Natural killer cell treated with Interleukin-12 subunit alpha and Interleukin-12 subunit beta and Interleukin-15 and Interleukin-18, amount 100 ng/mL, for 72 hours (primary cell): ENCODE measurements at regions not wholly inside any gene's neighbourhood (a gene's known extent, or its start where the extent isn't known, plus 50 kb on each side); places are given as distances from the start of the nearest gene placed in this dataset.

Experiments used
- ATAC-seq, 2 donors: fragments of 150-1000 bp; cut with Tn5 transposase in 1 of 2; sonication (Bioruptor Pico), chemical (Tn5 transposase) in 1 of 2; 2 replicates each; pipeline ENCODE4 v1.10.0; 2021
- DNase-seq: peaks from one replicate; pipeline ENCODE4 v3.0.0; 2022; ENCODE audit warnings: low spot score
- H3K27ac Mint-ChIP-seq, 2 donors: 1 replicate in 1 of 2; 2 replicates in 1 of 2; pipeline ENCODE4 v1.8.0; 2022; ENCODE audit warnings: mixed read lengths in 2 of 2, mild to moderate bottlenecking in 1 of 2, moderate library complexity in 1 of 2
- H3K27me3 Mint-ChIP-seq, 2 donors: 1 replicate in 1 of 2; 2 replicates in 1 of 2; pipeline ENCODE4 v1.8.0; 2022; ENCODE audit warnings: mixed read lengths in 2 of 2
- H3K36me3 Mint-ChIP-seq: one replicate; pipeline ENCODE4 v1.8.0; 2022; ENCODE audit warnings: mixed read lengths
- H3K4me1 Mint-ChIP-seq, 2 donors: 1 replicate in 1 of 2; 2 replicates in 1 of 2; pipeline ENCODE4 v1.8.0; 2022; ENCODE audit warnings: low read depth in 2 of 2, mixed read lengths in 2 of 2, mild to moderate bottlenecking in 1 of 2
- H3K4me3 Mint-ChIP-seq: one replicate; pipeline ENCODE4 v1.8.0; 2022; ENCODE audit warnings: mixed read lengths
- H3K9me3 Mint-ChIP-seq: 2 replicates; pipeline ENCODE4 v1.8.0; 2022; ENCODE audit warnings: mixed read lengths

GRCh38 chr9:12212860-12213259 is 480.3 kb upstream of the TYRP1 start:
- no peak for DNase-seq
- no peak for ATAC-seq
- Mint-ChIP-seq H3K36me3 (peaks cover 7% of the 10 kb centered on the region), H3K4me3 (no peak overlapping the region), H3K27ac (no peak overlapping the region), H3K9me3 (peaks cover 16% of the 10 kb centered on the region), H3K4me1 (no peaks in the 10 kb centered on the region), H3K27me3 (no peaks in the 10 kb centered on the region)

- Mint-ChIP-seq H3K9me3 (peaks cover 5% of the 10 kb centered on the region), H3K4me1 (no peaks in the 10 kb centered on the region), H3K4me3 (no peak overlapping the region), H3K27ac (no peak overlapping the region), H3K27me3 (no peaks in the 10 kb centered on the region), H3K36me3 (peaks cover 4% of the 10 kb centered on the region)
- ATAC-seq, result no peak
- DNase-seq, result no peak
Observed at GRCh38 chr9:12221470-12221869, 471.7 kb upstream of the TYRP1 start.

- no peak overlapping the region for H3K4me3 Mint-ChIP-seq
Observed at GRCh38 chr9:12224449-12224848, 468.7 kb upstream of the TYRP1 start.

DNA sequence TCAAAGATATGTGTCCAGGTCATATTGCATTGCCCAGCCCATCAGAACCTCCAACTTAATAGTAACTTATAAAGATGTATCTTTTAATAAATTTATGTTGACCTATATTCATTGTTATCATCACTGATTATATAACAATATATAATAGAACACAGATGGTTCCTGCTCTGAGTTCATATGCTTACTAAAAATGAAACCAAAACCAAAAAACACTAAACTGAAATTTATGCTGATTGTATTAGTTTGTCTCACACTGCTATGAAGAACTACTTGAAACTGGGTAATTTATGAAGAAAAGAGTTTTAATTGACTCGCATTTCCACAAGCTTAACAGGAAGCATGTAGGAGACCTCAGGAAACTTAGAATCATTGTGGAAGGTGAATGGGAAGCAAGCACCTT is 462.5 kb upstream of the TYRP1 start:
- peaks cover 13% of the 10 kb centered on the region for H3K36me3 Mint-ChIP-seq
- H3K27ac Mint-ChIP-seq, result no peak overlapping the region
- H3K27me3 Mint-ChIP-seq, result no peaks in the 10 kb centered on the region
- no peaks in the 10 kb centered on the region for H3K4me1 Mint-ChIP-seq
- no peak for ATAC-seq
- peaks cover 37% of the 10 kb centered on the region for H3K9me3 Mint-ChIP-seq
- H3K4me3 Mint-ChIP-seq, result no peak overlapping the region
- no peak for DNase-seq

More at GRCh38 chr9:12224449-12224848, 468.7 kb upstream of the TYRP1 start:
- no peak for DNase-seq
- Mint-ChIP-seq H3K9me3 (peaks cover 17% of the 10 kb centered on the region), H3K36me3 (peaks cover 9% of the 10 kb centered on the region), H3K27ac (no peak overlapping the region), H3K27me3 (no peaks in the 10 kb centered on the region), H3K4me1 (no peaks in the 10 kb centered on the region)
- ATAC-seq, result no peak

DNA sequence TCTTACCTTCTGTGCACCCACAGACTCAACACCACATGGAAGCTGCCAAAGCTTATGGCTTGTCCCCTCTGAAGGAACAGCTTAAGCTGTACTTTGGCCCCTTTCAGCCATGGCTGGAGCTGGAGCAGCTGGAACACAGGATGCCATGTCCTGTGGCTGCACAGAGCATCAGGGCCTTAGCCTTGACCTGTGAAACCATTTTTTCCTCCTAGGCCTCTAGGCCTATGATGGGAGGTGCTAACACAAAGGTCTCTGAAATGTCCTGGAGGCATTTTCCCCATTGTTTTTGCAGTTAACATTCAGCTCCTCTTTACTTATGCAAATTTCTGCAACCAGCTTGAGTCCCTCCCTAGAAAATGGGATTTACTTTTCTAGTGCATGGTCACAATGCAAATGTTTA is 461.4 kb upstream of the TYRP1 start:
- Mint-ChIP-seq H3K27me3 (no peaks in the 10 kb centered on the region), H3K27ac (no peak overlapping the region), H3K9me3 (peaks cover 38% of the 10 kb centered on the region), H3K36me3 (peaks cover 13% of the 10 kb centered on the region), H3K4me1 (no peaks in the 10 kb centered on the region), H3K4me3 (no peak overlapping the region)
- DNase-seq, result no peak
- no peak for ATAC-seq

DNA sequence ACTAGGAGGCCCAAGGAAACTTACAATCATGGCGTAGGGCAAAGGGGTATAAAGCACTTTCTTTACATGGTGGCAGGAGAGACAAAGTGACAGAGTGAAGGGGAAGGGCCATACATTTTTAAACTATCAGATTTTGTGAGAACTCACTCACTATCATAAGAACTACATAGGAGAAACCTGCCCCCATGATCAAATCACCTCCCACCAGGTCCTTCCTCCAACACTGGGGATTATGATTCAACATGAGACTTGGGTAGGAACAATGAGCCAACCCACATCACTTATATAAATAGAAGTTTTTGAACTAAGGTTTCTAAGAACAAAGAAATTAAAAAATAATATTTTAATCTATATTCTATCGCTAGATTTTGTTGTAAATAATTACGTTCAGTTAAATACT is 460.3 kb upstream of the TYRP1 start:
- H3K27ac Mint-ChIP-seq, result no peak overlapping the region
- no peak for DNase-seq
- H3K36me3 Mint-ChIP-seq, result peaks cover 13% of the 10 kb centered on the region
- no peaks in the 10 kb centered on the region for H3K27me3 Mint-ChIP-seq
- no peak for ATAC-seq
- peaks cover 40% of the 10 kb centered on the region for H3K9me3 Mint-ChIP-seq
- no peak overlapping the region for H3K4me3 Mint-ChIP-seq
- no peaks in the 10 kb centered on the region for H3K4me1 Mint-ChIP-seq

GRCh38 chr9:12253941-12254340 is 439.2 kb upstream of the TYRP1 start:
- ATAC-seq, result no peak
- Mint-ChIP-seq H3K27me3 (no peaks in the 10 kb centered on the region), H3K36me3 (peaks cover 25% of the 10 kb centered on the region), H3K4me3 (no peak overlapping the region), H3K27ac (no peak overlapping the region), H3K4me1 (no peaks in the 10 kb centered on the region), H3K9me3 (peaks cover 39% of the 10 kb centered on the region)
- no peak for DNase-seq

DNA sequence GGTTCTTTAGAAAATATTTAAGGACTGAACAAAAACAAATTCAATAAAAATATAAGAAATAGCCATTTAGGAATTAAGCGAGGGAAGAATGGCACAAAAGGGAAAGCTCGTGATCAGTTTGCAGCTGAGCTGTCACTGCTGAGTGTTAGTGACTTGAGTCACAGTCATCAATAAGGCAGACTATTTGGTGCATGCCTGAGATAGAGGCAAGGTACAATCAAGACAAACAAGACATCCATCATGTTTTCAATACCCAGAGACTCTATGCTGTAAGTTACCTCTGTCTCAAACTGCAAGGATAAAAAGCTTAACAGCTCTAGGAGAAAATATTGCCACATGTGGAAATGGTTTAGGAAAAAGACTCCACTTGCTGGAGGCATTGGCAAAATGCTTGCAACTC is 426.4 kb upstream of the TYRP1 start:
- H3K27ac Mint-ChIP-seq, result no peak overlapping the region
- peaks cover 22% of the 10 kb centered on the region for H3K9me3 Mint-ChIP-seq
- ATAC-seq (no peak), DNase-seq (no peak)
- H3K4me1 Mint-ChIP-seq, result no peaks in the 10 kb centered on the region
- no peaks in the 10 kb centered on the region for H3K27me3 Mint-ChIP-seq
- peaks cover 18% of the 10 kb centered on the region for H3K36me3 Mint-ChIP-seq
- H3K4me3 Mint-ChIP-seq, result no peak overlapping the region

- Mint-ChIP-seq H3K27me3 (no peaks in the 10 kb centered on the region), H3K4me3 (no peak overlapping the region), H3K36me3 (peaks cover 24% of the 10 kb centered on the region), H3K4me1 (no peaks in the 10 kb centered on the region), H3K9me3 (peaks cover 30% of the 10 kb centered on the region), H3K27ac (no peak overlapping the region)
- ATAC-seq (no peak), DNase-seq (no peak)
Observed at GRCh38 chr9:12271421-12271891, 421.7 kb upstream of the TYRP1 start.

DNA sequence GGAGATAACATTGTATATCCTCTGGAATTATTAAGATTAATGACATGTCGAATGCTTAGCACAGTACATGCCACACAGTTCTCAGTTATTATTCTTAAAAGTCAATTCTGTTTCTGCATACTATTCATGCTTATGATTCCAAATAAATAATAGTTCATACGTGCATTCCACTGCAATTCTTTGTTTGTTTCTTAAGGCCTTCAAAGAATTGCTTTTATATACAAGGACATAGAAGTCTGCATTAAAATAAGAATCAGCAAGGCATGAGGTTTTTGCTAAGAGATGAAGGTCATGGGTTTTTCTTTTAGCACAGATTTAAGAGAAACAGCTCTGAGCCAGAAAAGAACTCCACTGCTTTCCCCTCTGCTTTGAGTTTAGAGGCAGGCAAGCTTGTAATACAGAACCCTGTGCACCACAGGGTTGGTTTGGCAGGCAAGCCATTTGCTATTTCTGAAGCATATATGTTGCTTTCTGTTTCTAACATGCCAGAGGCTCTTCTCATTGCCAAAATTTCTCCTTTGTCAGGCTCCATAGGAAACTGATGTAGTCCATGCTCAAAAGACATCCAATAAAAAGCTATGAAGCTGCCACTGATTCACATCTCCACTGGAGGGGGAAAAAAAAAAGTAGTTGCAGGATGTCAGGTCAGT is 420.6 kb upstream of the TYRP1 start:
- no peak overlapping the region for H3K4me3 Mint-ChIP-seq
- no peak for DNase-seq
- peaks cover 29% of the 10 kb centered on the region for H3K9me3 Mint-ChIP-seq
- H3K27ac Mint-ChIP-seq, result no peak overlapping the region
- no peaks in the 10 kb centered on the region for H3K4me1 Mint-ChIP-seq
- no peak for ATAC-seq
- H3K36me3 Mint-ChIP-seq, result peaks cover 24% of the 10 kb centered on the region
- H3K27me3 Mint-ChIP-seq, result no peaks in the 10 kb centered on the region

GRCh38 chr9:12274577-12274976 is 418.6 kb upstream of the TYRP1 start:
- peaks cover 24% of the 10 kb centered on the region for H3K36me3 Mint-ChIP-seq
- no peaks in the 10 kb centered on the region for H3K4me1 Mint-ChIP-seq
- DNase-seq (no peak), ATAC-seq (no peak)
- H3K4me3 Mint-ChIP-seq, result no peak overlapping the region
- H3K27me3 Mint-ChIP-seq, result no peaks in the 10 kb centered on the region
- H3K27ac Mint-ChIP-seq, result no peak overlapping the region
- peaks cover 29% of the 10 kb centered on the region for H3K9me3 Mint-ChIP-seq

GRCh38 chr9:12276505-12276904 is 416.7 kb upstream of the TYRP1 start:
- ATAC-seq (no peak), DNase-seq (no peak)
- Mint-ChIP-seq H3K4me1 (no peaks in the 10 kb centered on the region), H3K27ac (no peak overlapping the region), H3K9me3 (peaks cover 25% of the 10 kb centered on the region), H3K36me3 (peaks cover 17% of the 10 kb centered on the region), H3K4me3 (no peak overlapping the region), H3K27me3 (no peaks in the 10 kb centered on the region)

- no peak overlapping the region for H3K4me3 Mint-ChIP-seq
- H3K36me3 Mint-ChIP-seq, result peaks cover 5% of the 10 kb centered on the region
- H3K9me3 Mint-ChIP-seq, result peaks cover 5% of the 10 kb centered on the region
- no peaks in the 10 kb centered on the region for H3K27me3 Mint-ChIP-seq
- DNase-seq (no peak), ATAC-seq (no peak)
- H3K4me1 Mint-ChIP-seq, result no peaks in the 10 kb centered on the region
- H3K27ac Mint-ChIP-seq, result no peak overlapping the region
Observed at GRCh38 chr9:12289711-12290110, 403.5 kb upstream of the TYRP1 start.

DNA sequence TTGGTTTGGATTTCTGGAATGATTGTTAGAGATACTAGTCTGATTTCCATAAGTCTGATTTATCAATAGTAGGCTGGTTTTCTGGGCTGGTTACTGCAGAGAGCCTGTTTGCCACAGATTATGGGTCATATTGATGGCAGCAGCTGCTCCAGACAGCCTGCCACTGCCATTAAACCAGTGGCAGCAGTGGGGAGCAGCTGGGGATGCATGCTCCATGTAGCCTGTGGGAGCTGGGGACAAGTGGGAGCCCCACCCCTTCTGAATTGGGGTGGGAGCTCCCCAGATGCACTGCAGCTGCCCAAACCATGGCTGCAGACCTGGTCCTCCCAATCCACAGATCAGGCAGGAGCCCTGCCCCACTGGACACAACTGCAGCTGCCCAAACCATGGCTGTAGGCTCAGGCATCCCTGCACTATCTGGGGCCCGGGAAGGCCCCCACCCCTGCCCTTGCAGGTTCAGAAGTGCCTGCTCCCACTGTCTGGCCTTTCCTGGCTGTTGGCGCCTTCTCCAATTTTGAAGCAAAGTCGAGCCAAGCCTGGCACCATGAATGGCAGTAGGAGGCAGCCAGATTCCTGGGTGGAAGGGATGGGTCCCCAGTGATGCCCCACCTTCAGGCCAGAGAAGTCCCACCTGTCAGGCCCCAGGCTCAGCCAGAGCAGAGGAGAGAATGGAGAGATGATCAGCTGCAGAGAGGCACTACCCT is 402.9 kb upstream of the TYRP1 start:
- ATAC-seq, result no peak
- H3K27me3 Mint-ChIP-seq, result no peaks in the 10 kb centered on the region
- H3K9me3 Mint-ChIP-seq, result peaks cover 8% of the 10 kb centered on the region
- H3K27ac Mint-ChIP-seq, result no peak overlapping the region
- no peak for DNase-seq
- H3K36me3 Mint-ChIP-seq, result peaks cover 10% of the 10 kb centered on the region
- H3K4me3 Mint-ChIP-seq, result no peak overlapping the region
- no peaks in the 10 kb centered on the region for H3K4me1 Mint-ChIP-seq
